Mesodermal cell (in vitro differentiated cells): ENCODE measurements at regions not wholly inside any gene's neighbourhood (a gene's known extent, or its start where the extent isn't known, plus 50 kb on each side); places are given as distances from the start of the nearest gene placed in this dataset.

Source experiments
- H3K27ac ChIP-seq: 2 replicates; pipeline ENCODE4 v1.7.0; 2013; ENCODE audit warnings: mild to moderate bottlenecking, low read depth, low read length, moderate library complexity; ENCODE audit not compliant: severe bottlenecking
- H3K36me3 ChIP-seq: 2 replicates; pipeline ENCODE4 v1.7.1; 2013; ENCODE audit warnings: mild to moderate bottlenecking, low read length, moderate library complexity; ENCODE audit not compliant: control insufficient read depth, insufficient read depth
- H3K4me1 ChIP-seq: one replicate; pipeline ENCODE4 v1.7.1; 2013; ENCODE audit warnings: mild to moderate bottlenecking, low read length; ENCODE audit not compliant: insufficient read depth, control insufficient read depth, poor library complexity, severe bottlenecking
- H3K4me3 ChIP-seq: 2 replicates; pipeline ENCODE4 v1.7.0; 2013; ENCODE audit warnings: low read length, control low read depth, mild to moderate bottlenecking; ENCODE audit not compliant: insufficient read depth, poor library complexity, severe bottlenecking; ENCODE audit errors: extremely low read depth
- H3K9me3 ChIP-seq: 2 replicates; pipeline ENCODE4 v1.7.1; 2013; ENCODE audit warnings: mild to moderate bottlenecking, low read length, moderate library complexity; ENCODE audit not compliant: control insufficient read depth
- WGBS, 2 experiments: methylation state at CpG; one replicate each; pipeline ENCODE4 v1.1.5; 2013; ENCODE audit warnings: missing lambda C conversion rate in 2 of 2; ENCODE audit not compliant: insufficient coverage in 2 of 2; 5-methylcytosine and 5-hydroxymethylcytosine counted together

DNA sequence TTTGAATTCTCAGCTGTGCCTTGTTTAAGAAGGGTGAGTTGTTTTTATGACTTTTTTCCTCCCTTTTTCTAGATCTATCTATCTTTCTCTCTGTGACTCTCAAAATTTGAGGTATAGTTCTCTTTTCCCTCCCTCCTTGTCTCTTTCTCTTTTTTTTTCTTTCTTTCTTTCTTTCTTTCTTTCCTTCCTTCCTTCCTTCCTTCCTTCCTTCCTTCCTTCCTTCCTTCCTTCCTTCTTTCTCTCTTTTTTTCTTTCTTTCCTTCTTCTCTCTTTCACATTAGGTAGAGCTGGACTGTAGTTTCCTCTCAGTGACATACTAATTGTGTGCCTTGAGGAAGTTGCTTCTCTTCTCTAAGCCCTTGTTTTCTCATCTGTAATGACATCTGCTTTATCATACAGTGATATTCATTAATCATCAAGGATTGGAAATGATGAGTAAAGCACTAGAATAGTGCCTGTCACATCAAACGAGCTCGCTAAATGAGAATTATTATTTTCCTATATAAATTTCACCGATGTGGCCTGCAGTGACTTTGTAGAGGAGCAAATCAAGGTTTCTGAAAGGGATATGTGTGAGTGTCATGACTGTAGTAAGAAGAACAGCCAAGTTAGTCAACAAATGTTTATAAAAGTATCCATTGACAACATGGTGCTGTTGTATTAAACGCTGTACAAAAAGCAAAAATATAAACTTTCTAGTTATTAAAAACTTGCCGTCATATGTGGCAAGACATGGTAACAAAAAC, 78.9 kb upstream of the SLC38A2 start:
- Histone ChIP-seq H3K4me1 (peaks cover 18% of the 10 kb centered on the region), H3K36me3 (no peaks in the 10 kb centered on the region), H3K4me3 (no peak overlapping the region), H3K27ac (no peak overlapping the region), H3K9me3 (no peaks in the 10 kb centered on the region)
- WGBS, 2 experiments, result no CpG with 5 or more reads among the region's 5 CpGs

DNA sequence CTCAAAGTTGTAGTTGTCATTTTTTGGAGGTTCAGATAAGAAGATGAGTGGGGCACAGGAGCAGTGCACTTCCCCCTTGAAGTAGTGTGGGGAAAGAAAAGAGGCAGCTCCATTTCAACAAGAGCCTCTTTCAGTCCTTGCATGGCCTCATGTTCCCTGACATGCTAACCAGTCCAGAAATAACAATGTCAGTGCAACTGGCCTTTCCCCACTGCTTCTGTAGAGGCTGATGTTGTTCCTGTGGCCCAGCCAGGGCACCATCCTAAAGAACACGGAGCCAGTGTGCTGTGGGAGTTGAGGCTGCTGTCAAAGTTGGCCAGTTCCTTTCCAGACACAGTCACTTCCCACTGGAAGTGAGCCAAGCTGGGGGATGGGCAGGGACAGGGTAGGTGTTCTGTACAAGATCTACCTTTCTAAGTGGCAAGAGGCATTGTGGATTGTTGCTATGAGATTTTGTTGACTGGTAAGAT, 77.7 kb upstream of the SLC38A2 start:
- Histone ChIP-seq H3K9me3 (no peaks in the 10 kb centered on the region), H3K27ac (no peak overlapping the region), H3K36me3 (no peaks in the 10 kb centered on the region), H3K4me3 (no peak overlapping the region), H3K4me1 (peaks cover 18% of the 10 kb centered on the region)
- 88% methylated on average over 1 of the region's 1 CpG; no CpG with 5 or more reads in 1 of the 2 experiments for WGBS, 2 experiments

DNA sequence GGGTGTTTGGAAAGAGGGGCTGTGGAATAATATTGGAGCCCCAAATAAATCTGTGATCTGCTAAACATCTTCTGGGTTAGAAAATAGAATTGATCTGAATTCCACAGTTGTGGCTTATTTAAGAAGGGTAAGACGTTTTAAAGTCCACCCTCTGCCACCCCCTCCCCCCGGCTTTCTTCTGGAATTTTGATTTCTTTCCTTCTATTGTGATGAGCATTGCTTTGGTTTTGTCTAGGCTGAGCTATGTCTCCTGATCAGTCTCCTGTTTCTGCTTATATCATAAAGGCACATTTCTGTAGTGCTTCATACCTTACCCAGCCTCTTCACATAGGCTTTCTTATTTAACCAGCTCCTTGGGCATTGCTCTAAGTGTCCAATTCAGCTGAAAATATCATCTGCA, 77.3 kb upstream of the SLC38A2 start:
- Histone ChIP-seq H3K36me3 (no peaks in the 10 kb centered on the region), H3K27ac (no peak overlapping the region)
- WGBS, 2 experiments, result no CpG with 5 or more reads among the region's 2 CpGs

DNA sequence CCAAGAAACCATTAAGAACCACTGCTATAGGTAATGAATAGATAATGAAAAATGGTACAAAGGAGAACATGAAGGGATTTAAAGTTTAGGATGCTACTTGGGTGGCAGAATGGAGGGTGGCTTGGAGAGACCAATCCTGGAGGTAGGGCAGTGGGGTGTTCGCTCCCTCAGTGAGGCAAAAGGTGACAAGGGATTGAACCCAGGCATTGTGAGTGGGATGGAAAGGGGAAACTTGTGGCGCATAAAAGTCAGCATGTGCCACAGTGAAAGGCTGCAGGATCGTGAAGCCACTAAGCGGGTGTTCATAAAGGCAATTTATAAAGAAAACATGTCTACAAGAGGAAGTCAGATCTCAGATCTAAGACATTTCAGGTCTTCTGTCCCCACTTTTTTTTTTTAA, 76.7 kb upstream of the SLC38A2 start:
- Histone ChIP-seq H3K36me3 (no peaks in the 10 kb centered on the region), H3K9me3 (no peaks in the 10 kb centered on the region), H3K4me3 (no peak overlapping the region), H3K27ac (no peak overlapping the region), H3K4me1 (peaks cover 18% of the 10 kb centered on the region)
- WGBS, 2 experiments, result 92 to 96% methylated on average over 2 of the region's 4 CpGs

More for the DNA sequence above, 77.3 kb upstream of the SLC38A2 start:
- Histone ChIP-seq H3K4me1 (peaks cover 18% of the 10 kb centered on the region), H3K4me3 (no peak overlapping the region), H3K9me3 (no peaks in the 10 kb centered on the region)

DNA sequence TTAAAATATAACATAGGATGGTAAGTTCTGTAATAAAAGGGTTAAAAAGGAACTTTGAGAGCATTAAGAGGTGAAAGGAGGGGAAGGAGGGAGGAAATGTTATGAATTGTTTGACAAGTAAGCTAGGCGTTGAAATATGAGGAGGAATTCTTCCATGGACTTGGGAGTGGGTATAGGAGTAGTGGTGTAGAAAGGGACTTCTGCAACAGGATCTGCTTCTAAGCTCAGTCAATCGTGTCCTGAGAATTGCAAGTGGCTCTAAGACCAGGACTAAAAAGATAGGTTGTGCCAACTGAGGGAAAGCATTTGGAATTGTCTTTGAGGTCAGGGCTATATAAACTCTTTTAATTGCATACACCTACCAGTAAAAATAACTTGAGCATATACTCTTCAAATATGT, 74.1 kb upstream of the SLC38A2 start:
- peaks cover 13% of the 10 kb centered on the region for H3K4me1 ChIP-seq
- H3K9me3 ChIP-seq, result no peaks in the 10 kb centered on the region
- 73 to 85% methylated on average over 2 of the region's 2 CpGs for WGBS, 2 experiments
- H3K27ac ChIP-seq, result no peak overlapping the region
- H3K36me3 ChIP-seq, result no peaks in the 10 kb centered on the region
- H3K4me3 ChIP-seq, result no peak overlapping the region

DNA sequence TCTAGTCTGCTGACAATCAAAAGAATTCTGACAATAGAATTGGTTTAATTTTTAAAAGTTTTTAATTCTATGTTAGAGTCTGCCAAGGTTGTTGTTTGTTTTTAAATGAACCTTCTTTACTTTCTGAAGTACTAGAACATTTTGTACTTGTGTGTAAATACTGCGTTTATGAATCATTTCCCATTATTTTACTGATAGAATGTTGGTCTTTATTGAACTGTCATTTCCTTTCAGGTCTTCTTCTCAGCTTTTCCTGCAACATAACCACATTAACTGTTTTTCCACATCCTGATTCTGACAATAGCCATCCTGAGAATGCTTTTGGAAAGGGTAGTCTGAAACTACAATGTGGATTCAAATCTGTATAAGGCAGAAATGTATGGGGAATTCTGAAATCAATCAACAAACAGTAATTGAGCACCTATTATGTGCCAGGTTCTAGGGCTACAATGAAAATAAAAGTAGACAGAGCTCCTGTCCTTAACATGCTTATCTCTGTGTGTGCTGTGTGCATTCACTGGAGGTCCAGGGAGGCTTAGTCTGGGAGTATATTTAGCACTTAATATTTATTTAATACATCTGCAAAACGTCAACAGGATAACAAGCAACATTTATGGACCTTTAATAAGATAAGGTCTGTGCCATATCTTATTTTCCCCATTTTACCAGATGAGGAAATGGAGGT, 73.1 kb upstream of the SLC38A2 start:
- H3K4me1 ChIP-seq, result peaks cover 13% of the 10 kb centered on the region
- H3K4me3 ChIP-seq, result no peak overlapping the region
- H3K36me3 ChIP-seq, result no peaks in the 10 kb centered on the region
- no peaks in the 10 kb centered on the region for H3K9me3 ChIP-seq
- no CpG with 5 or more reads among the region's 2 CpGs for WGBS, 2 experiments
- H3K27ac ChIP-seq, result no peak overlapping the region

DNA sequence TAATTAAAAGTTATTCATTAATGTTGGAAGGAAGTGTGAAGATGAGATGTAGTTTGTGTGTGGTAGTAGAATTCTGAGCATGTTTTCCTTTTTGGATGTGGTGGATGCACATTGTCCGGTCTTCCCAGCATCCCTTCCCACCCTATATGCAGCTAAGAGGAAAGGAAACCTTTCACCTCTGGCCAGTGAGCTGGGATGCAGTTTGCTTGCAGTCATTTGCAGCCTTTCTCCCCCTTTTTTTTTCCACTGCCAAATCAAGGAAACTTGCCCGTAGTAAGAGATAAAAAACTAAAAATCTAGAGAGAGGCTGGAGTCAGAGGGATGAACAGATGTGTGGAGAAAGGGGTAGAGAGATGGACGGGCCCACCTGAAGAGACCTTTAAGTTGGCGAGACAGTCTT, 72.5 kb upstream of the SLC38A2 start:
- H3K4me3 ChIP-seq, result no peak overlapping the region
- 83% methylated on average over 1 of the region's 4 CpGs; no CpG with 5 or more reads in 1 of the 2 experiments for WGBS, 2 experiments
- H3K9me3 ChIP-seq, result no peaks in the 10 kb centered on the region
- no peaks in the 10 kb centered on the region for H3K36me3 ChIP-seq
- H3K27ac ChIP-seq, result no peak overlapping the region
- H3K4me1 ChIP-seq, result peaks cover 7% of the 10 kb centered on the region

DNA sequence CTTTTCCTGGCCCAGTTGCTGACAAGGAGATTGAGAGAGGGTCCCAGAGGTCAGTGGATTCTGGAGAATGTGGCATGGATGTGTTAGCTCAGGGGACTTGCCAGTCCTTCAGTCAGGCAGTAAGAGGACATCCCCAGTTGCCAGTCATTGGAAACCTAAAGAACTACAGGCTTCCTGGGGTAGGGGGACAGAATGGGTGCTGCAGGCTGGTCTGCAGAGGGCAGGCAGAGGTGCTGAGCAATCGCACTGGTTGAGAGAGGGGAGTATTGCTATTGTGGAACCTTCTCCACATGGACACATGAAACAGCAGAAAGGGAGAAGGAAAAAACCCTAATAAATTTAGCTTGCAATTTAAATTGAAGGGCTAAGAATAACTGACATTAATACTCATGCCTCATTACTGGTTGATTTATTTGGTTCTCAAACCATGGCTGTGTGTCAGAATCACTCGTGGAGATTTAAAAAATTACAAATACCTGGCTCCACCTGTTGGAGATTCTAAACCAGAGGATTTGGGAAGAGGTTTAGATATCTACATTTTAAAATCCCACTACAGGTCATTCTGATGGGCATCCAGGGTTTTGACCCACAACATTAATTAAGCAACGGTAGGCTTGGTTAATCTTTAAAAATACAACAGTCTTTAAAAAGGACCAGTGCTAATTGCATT, 71.2 kb upstream of the SLC38A2 start:
- H3K27ac ChIP-seq, result no peak overlapping the region

DNA sequence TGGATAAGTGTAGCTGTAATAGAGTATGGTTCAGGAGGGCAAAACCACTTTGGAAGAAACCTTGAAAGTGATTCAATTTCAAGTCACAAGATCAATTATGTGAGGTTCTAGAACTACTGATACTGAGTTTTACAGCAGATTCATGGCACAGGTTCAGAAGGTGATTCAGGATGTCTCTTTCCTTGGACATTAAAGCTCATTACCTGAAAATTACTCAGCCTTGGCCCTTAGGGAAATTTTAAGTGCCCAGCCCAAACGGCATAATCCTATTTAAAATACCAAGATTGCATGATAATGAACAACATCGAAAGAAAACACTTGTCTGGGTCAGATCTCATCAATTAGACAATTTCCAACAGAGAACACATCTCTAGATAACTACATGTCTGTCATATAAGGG, 70.2 kb upstream of the SLC38A2 start:
- H3K4me3 ChIP-seq, result no peak overlapping the region
- H3K4me1 ChIP-seq, result no peaks in the 10 kb centered on the region
- H3K27ac ChIP-seq, result no peak overlapping the region
- H3K36me3 ChIP-seq, result no peaks in the 10 kb centered on the region
- H3K9me3 ChIP-seq, result no peaks in the 10 kb centered on the region
- 100% methylated on average over 1 of the region's 2 CpGs; no CpG with 5 or more reads in 1 of the 2 experiments for WGBS, 2 experiments

More for the DNA sequence above, 71.2 kb upstream of the SLC38A2 start:
- no peaks in the 10 kb centered on the region for H3K4me1 ChIP-seq
- WGBS, 2 experiments, result 100% methylated on average over 1 of the region's 3 CpGs; no CpG with 5 or more reads in 1 of the 2 experiments
- H3K4me3 ChIP-seq, result no peak overlapping the region
- H3K36me3 ChIP-seq, result no peaks in the 10 kb centered on the region
- H3K9me3 ChIP-seq, result no peaks in the 10 kb centered on the region

DNA sequence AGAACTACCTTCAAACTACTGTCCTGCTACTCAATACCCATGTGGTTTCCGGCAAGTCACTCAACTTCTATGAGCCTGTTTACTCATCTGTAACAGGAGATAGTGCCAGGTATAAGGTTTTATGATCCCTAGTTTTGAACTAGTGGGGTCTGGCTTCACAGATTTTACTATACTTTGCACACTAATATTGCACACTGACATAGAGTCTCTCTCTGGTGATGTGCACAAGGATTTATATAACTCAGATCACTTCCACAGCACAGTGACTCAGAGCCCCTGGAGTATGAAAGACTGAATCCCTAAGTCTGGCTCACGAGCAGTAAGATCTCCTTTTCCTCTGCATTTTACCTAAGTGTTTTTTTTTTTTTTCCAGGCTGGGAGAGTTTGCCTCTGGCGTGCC, 69.7 kb upstream of the SLC38A2 start:
- Histone ChIP-seq H3K4me1 (no peaks in the 10 kb centered on the region), H3K27ac (no peak overlapping the region), H3K36me3 (no peaks in the 10 kb centered on the region), H3K4me3 (no peak overlapping the region), H3K9me3 (no peaks in the 10 kb centered on the region)
- WGBS, 2 experiments, result 92% methylated on average over 2 of the region's 3 CpGs; no CpG with 5 or more reads in 1 of the 2 experiments
